Sigmoid colon (tissue), 4 donors: ENCODE measurements at regions not wholly inside any gene's neighbourhood (a gene's known extent, or its start where the extent isn't known, plus 50 kb on each side); places are given as distances from the start of the nearest gene placed in this dataset.

Experiments used
- CTCF ChIP-seq, 4 experiments: fragments of 450-650 bp in 3 of 4; fragments of 200-600 bp in 1 of 4; IDR thresholded peaks; one replicate each; pipeline ENCODE4 v1.5.1; 2016 to 2019; ENCODE audit warnings: antibody characterized with exemption in 4 of 4, mild to moderate bottlenecking in 3 of 4, moderate library complexity in 2 of 4
- EP300 ChIP-seq, 4 donors: sonication (generic); formaldehyde crosslinking; IDR thresholded peaks; one replicate each; pipeline ENCODE4 v1.6.1; 2017; ENCODE audit warnings: antibody characterized with exemption in 4 of 4
- POLR2A ChIP-seq, 2 donors: fragments of 450-650 bp; IDR thresholded peaks; one replicate each; pipeline ENCODE4 v1.6.1; 2016; ENCODE audit warnings: antibody characterized with exemption in 2 of 2, mild to moderate bottlenecking in 2 of 2, moderate library complexity in 2 of 2
- POLR2AphosphoS5 ChIP-seq, 4 donors: sonication (generic); formaldehyde crosslinking; IDR thresholded peaks; one replicate each; pipeline ENCODE4 v1.6.1; 2017; ENCODE audit warnings: antibody characterized with exemption in 4 of 4

- no peak for TF ChIP-seq CTCF (IDR thresholded peaks at IDR 0.05)
- TF ChIP-seq POLR2A (IDR thresholded peaks at IDR 0.05): no peak
- TF ChIP-seq POLR2AphosphoS5 (IDR thresholded peaks at IDR 0.05): no peak
- TF ChIP-seq EP300 (IDR thresholded peaks at IDR 0.05): no peak
These were observed 454.1 kb upstream of the MDGA2 start for GRCh38 chr14:48129472-48129871.
